ENCODE measurements at regions not wholly inside any gene's neighbourhood (a gene's known extent, or its start where the extent isn't known, plus 50 kb on each side); places are given as distances from the start of the nearest gene placed in this dataset.

DNA sequence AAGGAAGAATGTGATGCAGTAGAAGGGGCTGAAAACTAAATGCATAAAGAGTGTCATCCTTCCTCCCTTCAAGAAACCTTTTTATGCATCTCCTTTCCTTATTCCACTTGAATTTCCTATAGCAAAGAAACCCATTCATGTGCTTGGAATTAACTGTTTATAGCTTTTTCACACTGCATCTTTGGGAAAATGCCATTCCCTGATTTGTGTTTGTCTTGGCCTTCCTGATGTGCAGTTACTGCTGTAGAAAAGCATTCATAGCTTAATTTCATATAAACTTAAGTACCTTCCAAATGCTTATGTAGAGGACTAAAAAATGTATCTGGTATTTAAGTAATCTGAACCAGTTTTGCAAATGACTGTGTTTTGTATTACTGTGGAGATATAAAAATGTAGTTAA is 61.8 kb downstream of the SDR9C7 start:
- TF ChIP-seq CTCF (IDR thresholded peaks at IDR 0.05), result no peak
- no peak for TF ChIP-seq POLR2A (IDR thresholded peaks at IDR 0.05)
- TF ChIP-seq POLR2AphosphoS5 (IDR thresholded peaks at IDR 0.05), result no peak
- TF ChIP-seq EP300 (IDR thresholded peaks at IDR 0.05), result no peak
